ENCODE measurements at regions not wholly inside any gene's neighbourhood (a gene's known extent, or its start where the extent isn't known, plus 50 kb on each side); places are given as distances from the start of the nearest gene placed in this dataset.
"Not testable (repeated sequence)": the region's sequence is repeated elsewhere in the genome, so short reads cannot be mapped to it uniquely, and the experiment has no call there.

DNA sequence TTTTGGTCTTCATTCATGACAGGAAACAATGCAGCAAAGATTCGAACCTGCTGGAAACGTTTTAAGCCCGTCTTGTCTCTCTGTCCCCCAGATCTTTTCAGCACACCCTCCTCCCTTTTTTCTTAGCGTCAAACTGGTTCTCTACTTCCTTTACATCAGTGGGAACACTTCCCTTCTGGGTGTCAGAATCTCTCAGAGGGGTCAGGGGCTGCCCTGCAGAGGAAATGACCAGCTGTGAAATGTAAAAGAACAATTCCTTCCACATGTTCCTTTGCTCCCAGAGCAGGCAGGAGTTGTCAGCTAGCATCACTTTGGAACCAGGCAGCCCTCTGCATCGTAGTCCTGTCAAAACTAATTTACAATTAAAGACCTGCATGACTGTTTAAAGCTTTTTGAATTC is 619.0 kb downstream of the TFAP2A start:
- DNase-seq: no peak

DNA sequence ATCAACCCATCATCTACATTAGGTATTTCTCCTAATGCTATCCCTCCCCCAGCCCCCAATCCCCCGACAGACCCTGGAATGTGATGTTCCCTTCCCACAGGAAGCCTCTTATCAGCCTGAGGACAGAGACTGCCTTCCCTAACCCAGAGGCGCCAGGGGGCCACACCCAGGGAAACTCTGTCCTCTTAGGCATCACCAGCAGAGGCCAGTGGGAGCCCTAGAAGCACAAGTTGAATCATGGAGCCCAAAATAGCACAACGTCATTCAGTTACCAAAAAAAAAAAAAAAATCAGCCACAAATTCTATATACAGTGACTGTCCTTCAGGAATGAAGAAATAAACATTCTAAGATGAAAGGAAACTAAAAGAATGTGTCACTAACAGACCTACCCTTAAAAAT is 625.7 kb downstream of the TFAP2A start:
- DNase-seq: no peak

DNA sequence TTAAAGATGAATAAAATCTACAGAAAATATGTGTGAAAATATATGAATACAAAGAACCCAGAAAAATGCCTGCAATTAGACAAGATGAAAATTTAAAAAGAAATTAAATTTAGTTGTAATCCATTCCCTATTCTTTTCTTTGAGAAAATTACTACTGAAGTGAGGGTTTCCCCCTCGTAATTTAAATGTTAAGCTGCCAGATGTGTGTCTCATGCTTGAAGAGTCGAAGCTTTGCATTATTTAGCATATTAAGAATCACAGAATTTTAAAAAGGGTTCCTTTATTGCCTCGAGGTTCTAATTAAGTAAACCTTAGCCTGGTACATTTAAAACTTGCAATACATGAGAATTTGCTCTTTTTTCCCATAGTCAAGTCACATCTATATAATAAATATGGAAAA is 630.1 kb downstream of the TFAP2A start:
- no peak for DNase-seq

DNA sequence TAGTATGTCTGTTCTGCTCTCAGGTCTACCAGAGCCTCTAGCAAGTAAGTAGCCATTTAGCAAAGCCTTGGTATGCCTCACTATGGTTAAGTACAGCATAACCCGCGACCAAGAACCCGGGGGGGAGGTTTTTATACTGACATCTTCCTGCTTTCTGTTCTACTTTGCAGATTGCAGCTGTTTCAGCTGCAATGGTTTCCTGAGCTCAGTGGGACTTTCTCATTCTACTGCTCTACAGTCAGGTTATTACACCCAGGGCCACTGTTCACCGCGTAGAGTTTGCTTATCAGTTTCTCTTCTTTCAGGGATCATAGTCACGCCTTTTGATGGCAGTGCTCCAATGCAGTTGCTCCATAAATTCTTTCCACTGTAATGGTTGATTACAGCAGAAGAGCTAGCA is 631.3 kb downstream of the TFAP2A start:
- no peak for DNase-seq

DNA sequence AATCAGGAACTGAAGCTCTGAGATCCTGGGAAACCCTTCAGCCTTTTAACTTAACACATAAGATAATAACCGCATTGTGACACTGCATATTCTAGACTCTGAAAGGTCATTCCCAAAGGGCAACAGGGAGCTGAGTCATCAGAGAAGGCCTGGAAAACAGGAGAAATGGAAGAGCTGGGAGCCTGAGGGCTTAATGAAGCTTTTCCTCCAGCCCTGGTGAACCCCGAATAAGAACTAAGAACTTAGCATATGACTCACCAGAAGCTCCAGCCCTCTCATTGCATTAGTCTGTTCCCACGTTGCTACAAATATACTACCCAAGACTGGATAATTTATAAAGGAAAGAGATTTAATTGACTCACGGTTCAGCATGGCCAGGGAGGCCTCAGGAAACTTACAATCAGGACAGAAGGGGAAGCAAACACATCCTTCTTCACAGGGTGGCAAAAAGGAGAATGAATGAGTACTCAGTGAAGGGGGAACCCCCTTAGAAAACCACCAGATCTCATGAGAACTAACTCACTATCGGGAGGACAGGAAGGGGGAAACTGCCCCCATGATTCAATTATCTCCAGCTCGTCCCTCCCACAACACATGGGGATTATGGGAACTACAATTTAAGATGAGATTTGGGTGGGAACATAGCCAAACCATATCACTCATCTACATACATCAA is 648.5 kb downstream of the TFAP2A start:
- DNase-seq: no peak

DNA sequence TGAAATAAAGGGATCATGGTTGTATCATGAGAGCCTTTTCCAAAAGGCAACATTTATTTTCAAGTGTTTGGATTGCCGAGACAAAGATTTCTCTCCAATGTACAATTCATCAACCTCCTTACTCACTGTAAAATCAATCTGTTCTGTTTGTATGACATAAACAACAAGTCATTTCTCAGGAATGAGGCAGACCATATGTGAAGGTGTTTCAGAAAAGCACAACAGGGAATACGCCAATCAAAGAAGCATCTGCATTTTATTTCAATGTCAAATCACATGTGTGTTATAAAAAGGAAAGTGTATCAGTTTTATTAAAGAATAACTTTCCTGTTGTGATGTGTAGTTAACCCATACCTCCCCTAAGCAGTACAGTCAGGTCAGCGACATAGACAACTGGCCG is 653.7 kb downstream of the TFAP2A start:
- no peak for DNase-seq

DNA sequence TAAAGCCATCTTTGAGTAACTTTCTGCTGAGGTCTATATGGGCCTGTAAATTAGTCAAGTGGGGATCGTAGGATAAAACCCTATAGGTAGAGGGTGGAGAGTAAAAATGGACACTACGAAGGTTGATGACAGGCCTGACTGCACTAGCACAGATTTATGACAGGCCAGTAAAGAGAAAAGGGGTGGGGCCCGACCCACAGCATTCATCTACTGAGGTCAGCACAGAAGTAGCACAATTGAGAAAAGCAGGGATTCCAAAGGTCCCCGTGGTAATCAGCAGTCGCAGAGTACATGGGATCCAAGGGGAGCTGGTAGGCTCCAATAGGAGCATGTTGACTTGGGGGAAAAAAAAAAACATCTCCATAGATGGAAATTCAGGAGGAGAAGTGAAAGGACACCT is 660.4 kb downstream of the TFAP2A start:
- no peak for DNase-seq

DNA sequence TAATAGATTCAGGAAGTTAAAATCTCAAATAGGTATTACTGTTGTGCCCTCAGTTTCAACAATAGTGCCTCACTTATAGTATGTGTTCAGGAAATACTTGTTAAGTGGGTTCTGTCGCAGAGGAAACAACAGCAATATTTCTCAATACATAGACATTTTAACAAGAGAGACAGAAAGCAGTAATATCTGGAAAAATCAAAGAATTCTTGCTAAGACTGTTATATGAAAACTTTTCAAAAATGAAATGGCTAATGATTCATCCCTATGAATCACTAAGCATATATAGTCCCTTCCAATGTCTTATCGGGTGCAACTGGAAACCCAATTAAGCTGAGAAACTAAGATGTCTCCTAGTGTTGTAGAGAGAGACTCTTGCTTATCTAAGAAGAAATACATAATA is 668.9 kb downstream of the TFAP2A start:
- DNase-seq: no peak

DNA sequence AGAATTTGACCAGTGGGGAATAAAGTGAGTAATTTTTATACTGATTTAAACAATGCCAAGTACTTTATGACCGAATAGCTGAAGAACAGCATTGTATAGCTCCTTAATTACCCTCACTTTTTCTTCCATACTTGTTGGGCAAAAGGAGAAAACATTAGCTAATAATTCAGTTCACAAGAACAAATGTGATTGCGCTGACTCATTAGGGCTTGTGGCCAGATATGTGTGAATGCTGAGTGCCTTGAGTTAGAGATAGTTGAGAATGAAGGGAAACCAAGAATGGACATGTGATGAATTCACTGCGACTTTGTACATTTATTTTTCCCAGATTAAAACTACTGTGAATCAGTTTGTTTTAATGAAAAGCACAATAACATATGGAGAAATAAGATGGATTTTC is 669.4 kb downstream of the TFAP2A start:
- DNase-seq: no peak

DNA sequence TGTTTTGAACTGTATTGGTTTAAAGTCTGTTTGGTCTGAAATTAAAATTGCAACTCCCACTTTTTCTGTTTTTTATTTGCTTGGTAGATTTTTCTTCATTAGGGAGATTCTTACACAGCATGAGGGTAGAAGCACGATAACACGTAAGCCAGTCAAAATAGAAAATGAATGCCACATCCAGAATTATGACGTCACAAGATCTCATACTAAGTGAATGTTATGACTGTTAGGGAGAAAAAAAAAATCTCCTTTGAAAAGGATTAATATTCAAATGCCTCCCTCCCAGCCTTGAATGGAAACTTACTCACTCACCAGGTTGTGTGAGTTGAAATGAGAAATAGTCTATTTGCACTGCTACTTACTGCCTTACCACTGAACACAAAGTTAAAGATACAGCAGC is 670.8 kb downstream of the TFAP2A start:
- DNase-seq: no peak

DNA sequence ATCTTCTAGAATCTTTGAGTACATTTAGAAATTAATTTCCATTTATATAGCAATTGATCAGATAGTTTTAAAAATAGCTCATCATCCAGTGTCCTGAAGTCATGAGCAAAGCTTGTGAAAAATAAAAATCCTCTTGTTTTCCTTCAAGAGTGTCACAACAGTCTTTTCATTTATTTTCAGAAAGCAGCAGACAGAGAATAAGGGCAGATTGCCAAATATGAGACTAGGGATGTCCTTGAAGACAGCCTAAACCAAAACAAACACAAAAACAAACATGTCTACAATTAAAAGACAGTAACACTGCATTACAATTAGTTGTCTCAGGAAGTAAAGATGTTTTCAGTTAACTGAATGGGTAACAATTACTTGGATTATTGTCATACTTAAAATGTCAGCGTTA is 682.8 kb downstream of the TFAP2A start:
- no peak for DNase-seq

DNA sequence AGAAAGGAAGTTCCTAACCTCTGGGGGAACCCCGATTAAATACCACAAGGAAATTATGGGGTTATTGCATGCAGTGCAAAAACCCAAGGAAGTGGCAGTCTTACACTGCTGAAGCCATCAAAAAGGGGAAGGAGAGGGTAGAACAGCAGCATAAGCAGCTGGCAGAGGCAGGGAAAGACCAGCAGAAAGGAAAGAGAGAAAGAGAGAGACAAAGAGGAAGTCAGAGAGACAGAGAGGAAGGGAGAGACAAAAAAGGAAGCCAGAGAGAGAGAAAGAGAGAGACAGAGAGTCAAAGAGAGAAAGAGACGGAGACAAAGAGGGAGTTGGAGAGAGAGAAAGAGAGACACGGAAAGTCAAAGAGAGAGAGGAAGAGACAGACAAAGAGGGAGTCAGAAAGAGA is 689.1 kb downstream of the TFAP2A start:
- DNase-seq: not testable (repeated sequence)

DNA sequence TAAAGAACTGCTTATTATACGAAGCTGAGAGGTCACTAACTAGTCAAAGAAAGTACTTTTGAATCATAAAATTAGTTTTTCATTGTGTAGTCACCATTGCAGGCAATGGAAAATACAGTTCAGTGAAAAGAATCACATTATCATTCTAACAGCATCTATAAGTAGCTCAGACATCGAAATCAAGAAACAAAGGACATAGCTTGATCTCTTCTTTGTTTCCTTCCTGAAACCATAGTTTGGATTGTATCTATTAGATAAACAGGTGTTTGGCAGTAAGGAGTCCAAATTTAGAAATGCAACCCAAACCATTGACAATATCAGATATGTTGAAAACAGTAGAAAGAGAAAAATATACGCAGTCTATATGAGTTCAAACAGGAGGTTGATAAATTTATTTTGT is 697.3 kb downstream of the TFAP2A start:
- no peak for DNase-seq

DNA sequence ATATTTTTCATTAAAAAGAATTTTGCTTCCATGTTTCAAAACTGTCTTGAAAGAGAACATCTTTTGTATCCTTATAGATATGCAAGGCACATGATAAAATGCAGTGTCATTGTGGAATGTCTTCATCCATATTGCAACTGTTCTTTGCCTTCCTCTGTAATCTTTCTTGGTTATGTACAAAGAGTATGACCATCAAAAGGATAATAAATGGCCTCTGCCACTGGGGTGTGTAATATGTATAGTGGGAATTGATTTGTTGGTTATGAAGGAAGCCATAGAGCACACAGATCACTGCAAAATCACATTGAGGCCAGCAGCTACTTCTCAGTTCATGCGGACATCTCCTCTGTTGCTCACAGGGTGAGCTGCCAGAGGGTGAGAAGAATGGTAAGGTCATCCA is 703.5 kb downstream of the TFAP2A start:
- no peak for DNase-seq

DNA sequence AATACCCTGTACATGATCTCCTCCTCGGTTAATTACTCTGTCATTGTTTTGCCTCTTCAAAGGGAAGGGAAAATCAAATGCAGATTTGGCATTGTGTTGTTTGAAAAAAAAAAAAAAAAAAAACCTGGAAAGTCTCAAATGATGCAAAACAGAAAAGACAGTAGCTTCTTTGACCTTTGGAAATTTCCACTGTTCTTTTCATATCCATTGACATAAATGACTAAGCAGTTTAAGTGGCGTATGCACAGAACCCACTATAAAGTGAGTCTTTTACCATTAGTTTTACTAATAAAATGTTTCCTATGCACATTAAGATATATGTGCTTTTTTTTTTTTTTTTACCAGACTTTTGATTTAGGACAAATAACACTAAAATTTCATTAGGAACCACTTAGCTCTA is 704.3 kb downstream of the TFAP2A start:
- DNase-seq: no peak

DNA sequence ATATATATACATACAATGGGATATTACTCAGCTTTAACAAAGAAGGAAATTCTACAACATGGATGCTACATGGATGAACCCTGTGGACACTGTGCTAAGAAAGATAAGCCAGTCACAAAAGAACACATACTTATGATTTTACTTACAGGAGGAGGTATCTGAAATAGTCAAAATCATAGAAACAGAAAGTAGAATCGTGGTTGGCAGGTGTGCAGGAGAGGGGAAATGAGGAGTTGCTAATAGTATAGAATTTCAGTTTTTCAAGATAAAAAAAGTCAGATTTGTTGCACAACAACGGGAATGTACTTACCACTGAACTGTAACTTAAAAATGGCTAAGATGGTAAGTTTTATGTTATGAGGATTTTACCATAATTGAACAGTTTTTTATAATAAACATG is 706.3 kb downstream of the TFAP2A start:
- no peak for DNase-seq

DNA sequence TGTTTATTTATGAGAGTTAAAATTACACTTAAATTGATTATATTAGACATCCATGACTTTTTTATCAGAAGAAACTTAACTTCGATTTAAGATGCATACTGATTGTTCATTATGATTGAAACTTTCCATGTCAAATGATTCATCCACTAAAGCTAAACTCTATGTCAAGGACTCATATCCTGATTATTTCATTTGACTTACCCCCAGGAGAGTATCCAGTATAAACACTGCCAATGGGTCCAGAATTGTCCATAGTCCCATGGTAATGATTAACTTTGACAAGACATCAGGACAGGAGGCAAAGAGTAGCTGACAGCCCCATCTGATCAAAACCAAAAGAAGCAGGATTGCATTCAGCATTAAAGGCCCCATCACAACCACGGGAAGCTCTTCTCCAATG is 709.9 kb downstream of the TFAP2A start:
- DNase-seq: no peak

DNA sequence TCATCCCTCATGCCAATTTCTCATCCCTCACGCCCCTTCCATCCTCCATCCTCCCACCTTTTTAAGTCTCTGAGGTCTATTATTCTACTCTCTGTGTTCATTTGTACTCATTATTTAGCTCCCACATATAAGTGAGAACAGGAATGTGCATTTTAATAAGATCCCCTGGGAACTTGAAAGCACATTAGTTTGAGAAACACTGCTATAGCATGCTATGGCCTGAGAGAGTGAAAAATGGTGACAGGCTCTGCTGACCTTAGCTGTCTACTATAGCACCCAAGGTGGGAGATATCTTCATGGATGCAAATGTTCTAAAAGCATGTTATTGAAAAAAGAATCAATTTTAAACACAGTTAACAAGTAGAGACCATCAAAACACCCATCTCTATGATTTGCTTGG is 712.0 kb downstream of the TFAP2A start:
- no peak for DNase-seq

DNA sequence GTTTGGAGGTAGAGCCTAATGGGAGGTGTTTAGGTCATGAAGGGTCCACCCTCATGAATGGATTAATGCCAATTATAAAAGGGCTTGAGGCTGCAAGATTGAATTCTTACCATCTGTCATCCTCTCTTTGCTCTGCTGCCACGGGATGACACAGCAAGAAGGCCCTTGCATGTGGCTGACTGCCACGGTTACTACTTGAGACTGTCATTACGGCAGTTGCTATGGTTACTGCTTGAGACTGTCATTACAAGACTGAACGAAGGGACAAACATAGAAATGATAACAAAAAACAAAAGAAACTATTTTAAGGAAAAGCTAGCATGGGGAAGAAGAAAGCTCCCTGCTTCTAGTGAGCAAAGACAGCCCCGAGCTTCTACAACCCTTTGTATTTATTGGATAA is 715.0 kb downstream of the TFAP2A start:
- no peak for DNase-seq

DNA sequence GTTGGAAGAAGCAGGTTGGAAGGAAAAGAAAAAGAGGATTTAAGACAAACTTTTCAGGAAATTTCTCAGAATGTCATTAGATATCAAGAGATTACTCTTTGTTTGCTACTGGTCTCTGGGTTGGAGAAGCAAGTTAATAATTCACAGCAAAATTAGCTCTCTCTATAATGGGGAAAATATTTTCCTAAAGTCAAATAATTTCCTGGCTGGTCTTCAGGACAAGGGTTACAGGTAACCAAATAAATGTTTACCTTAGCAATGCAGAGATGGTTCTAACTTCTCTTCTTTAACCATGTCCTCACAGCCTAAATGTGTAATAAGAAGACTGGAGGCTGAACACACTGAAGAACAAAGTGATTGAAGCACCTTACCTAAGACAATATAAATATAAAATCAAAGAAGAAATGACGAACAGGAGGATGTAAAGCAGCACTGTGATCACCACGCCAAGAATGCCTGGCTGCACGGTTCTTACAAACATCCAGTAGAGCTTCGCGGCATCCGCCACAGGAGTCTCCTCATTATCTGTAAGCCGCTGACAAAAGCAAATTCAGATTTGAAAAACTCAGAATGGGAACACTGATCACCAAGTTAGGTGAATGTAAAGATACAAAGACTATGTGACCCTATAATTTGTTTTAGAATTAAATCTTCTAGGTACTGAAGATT is 717.5 kb downstream of the TFAP2A start:
- no peak for DNase-seq

DNA sequence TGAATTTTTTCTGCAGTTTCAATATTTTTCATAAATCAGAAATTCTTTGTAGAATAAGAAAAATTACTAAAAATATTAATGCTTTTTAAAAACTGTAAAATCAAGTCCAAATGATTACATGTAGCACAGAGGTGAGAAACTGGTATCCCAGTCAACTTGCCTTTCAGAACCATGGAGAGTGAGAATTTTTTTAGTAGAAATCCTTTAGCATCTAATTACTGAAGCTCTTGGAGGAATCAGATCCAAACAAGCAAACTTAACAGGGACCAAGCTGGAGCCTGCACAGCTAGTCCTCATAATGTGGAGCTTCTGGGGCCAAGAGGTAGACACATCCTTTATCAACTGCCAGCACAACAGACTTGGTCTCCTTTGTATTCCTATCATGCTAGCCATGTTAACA is 724.5 kb downstream of the TFAP2A start:
- DNase-seq: no peak

DNA sequence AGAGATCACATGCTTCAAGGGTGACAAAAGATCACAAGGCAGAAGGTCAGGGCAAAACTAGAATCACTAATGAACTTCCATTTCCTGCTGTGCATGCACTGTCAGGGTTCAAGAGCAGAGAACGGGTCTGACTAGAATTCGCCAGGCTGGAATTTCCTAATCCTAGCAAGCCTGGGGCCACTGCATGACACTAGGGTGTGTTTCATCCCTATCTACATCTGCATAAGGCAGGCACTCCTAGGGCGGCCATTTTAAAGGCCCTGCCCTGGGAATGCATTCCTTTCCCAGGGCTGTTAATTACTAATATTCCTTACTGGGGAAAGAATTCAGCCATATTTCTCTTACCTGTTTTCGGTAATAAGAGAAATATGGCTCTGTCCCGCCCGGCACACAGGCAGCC is 734.1 kb downstream of the TFAP2A start:
- DNase-seq: not testable (repeated sequence)

DNA sequence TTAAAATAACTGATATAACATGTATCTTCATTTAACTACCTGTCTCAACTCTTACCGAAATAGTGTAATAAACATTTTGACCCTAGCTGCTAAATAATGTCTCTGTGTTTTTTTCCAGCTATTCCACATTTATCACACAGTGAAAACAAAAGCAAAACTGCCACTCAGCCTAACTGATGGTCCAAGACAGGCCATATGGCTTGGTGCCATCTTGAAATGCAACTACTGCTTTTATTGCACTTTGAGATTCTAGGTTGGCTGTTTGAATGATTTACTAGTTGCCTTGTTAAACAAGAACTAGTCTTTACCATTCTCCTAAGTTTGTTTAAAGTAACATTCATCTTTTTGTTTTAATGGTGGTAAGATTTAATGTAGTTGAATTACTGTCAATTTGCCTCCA is 739.8 kb downstream of the TFAP2A start:
- no peak for DNase-seq

DNA sequence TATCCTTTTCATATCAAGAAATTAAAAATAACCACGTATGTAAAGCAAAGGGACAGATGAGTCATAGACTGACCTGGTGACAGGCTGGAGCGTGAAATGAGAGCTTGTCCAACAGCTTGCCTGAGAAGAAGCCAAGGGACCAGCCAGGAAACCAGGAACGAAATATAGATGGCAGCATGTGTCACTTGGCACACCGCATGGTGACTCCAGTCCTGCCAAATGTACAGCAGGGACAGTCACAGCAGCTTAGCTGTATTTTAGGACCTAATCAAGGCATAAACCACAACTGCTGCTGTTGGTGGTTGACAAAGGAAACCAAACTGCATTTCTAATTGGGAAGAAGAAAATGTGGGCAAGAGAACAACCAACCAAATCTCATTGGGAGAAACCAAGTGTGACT is 755.0 kb downstream of the TFAP2A start:
- no peak for DNase-seq

DNA sequence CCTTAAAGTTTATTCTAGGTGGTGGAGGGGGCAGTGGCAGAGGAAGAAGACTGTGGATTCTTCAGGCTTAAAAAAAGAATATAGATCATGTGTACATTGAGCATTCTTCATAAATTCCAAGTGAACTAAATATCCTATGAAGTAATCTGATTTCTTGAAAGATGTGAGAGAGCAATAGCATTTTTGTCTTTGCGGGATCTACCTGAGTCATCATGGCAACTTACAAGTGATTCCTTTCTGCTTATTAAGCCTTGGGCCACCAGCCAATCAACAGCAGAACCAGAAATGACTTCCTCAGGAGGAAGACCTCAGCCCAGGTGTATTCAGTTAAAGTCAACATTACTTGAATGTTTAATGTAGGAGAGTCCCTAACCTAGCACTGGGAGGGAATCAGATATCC is 756.9 kb downstream of the TFAP2A start:
- no peak for DNase-seq
